ENCODE measurements at regions not wholly inside any gene's neighbourhood (a gene's known extent, or its start where the extent isn't known, plus 50 kb on each side); places are given as distances from the start of the nearest gene placed in this dataset.

DNA sequence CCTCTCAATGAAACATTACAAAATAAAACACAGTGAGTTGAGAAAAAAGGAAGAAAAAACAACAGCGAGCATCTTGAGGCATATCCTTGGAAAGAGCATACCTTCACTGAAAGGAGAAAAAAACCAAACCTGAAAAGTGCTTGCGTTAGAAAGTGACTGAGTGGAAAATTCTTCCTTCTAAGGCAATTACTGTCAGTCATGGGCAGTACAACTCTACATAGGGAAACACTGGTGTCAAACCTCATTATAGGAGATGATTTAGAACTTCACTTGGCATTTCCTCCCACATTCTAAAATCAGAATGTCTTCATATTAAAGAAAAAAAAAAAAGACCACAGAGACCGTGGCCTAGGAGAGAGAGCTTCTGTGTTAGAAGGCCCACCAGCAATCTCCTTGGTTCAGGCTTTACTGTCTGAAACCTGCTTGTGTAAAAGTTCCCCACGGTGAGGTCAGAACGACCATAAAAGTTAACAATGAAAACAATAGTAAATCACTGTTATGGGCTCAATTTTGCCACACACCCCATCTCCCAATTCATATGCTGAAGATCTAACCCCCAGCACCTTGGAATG, 91.1 kb upstream of the CRY1 start:
- no peak overlapping the region for H3K27ac ChIP-seq (ENCODE audit: low read depth)
- H3K27me3 ChIP-seq (ENCODE audit: insufficient read depth): no peaks in the 10 kb centered on the region
- no peaks in the 10 kb centered on the region for H4K20me1 ChIP-seq (replicated peaks; ENCODE audit: insufficient read depth)
- TF ChIP-seq POLR2AphosphoS5 (IDR thresholded peaks at IDR 0.05; ENCODE audit: low read depth): no peak
- no peak for TF ChIP-seq STAT1 (IDR thresholded peaks at IDR 0.05; ENCODE audit: unreplicated experiment)
- TF ChIP-seq CREB1 (CRISPR knock-in tag; IDR thresholded peaks at IDR 0.05; ENCODE audit: low read depth): no peak
- TF ChIP-seq JUNB (IDR thresholded peaks at IDR 0.05; ENCODE audit: unreplicated experiment): no peak
- TF ChIP-seq, protein P1, sequence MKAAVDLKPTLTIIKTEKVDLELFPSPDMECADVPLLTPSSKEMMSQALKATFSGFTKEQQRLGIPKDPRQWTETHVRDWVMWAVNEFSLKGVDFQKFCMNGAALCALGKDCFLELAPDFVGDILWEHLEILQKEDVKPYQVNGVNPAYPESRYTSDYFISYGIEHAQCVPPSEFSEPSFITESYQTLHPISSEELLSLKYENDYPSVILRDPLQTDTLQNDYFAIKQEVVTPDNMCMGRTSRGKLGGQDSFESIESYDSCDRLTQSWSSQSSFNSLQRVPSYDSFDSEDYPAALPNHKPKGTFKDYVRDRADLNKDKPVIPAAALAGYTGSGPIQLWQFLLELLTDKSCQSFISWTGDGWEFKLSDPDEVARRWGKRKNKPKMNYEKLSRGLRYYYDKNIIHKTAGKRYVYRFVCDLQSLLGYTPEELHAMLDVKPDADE (IDR thresholded peaks at IDR 0.05): no peak
- TF ChIP-seq, protein P2, sequence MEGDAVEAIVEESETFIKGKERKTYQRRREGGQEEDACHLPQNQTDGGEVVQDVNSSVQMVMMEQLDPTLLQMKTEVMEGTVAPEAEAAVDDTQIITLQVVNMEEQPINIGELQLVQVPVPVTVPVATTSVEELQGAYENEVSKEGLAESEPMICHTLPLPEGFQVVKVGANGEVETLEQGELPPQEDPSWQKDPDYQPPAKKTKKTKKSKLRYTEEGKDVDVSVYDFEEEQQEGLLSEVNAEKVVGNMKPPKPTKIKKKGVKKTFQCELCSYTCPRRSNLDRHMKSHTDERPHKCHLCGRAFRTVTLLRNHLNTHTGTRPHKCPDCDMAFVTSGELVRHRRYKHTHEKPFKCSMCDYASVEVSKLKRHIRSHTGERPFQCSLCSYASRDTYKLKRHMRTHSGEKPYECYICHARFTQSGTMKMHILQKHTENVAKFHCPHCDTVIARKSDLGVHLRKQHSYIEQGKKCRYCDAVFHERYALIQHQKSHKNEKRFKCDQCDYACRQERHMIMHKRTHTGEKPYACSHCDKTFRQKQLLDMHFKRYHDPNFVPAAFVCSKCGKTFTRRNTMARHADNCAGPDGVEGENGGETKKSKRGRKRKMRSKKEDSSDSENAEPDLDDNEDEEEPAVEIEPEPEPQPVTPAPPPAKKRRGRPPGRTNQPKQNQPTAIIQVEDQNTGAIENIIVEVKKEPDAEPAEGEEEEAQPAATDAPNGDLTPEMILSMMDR (conservative IDR thresholded peaks at IDR 0.05; ENCODE audit: low read depth in 2 of 2): no peak
- TF ChIP-seq EZH2 (IDR thresholded peaks at IDR 0.05; ENCODE audit: low read depth, unreplicated experiment): no peak
- TF ChIP-seq EZH2phosphoT487 (IDR thresholded peaks at IDR 0.05; ENCODE audit: unreplicated experiment): no peak
- TF ChIP-seq, protein P3, sequence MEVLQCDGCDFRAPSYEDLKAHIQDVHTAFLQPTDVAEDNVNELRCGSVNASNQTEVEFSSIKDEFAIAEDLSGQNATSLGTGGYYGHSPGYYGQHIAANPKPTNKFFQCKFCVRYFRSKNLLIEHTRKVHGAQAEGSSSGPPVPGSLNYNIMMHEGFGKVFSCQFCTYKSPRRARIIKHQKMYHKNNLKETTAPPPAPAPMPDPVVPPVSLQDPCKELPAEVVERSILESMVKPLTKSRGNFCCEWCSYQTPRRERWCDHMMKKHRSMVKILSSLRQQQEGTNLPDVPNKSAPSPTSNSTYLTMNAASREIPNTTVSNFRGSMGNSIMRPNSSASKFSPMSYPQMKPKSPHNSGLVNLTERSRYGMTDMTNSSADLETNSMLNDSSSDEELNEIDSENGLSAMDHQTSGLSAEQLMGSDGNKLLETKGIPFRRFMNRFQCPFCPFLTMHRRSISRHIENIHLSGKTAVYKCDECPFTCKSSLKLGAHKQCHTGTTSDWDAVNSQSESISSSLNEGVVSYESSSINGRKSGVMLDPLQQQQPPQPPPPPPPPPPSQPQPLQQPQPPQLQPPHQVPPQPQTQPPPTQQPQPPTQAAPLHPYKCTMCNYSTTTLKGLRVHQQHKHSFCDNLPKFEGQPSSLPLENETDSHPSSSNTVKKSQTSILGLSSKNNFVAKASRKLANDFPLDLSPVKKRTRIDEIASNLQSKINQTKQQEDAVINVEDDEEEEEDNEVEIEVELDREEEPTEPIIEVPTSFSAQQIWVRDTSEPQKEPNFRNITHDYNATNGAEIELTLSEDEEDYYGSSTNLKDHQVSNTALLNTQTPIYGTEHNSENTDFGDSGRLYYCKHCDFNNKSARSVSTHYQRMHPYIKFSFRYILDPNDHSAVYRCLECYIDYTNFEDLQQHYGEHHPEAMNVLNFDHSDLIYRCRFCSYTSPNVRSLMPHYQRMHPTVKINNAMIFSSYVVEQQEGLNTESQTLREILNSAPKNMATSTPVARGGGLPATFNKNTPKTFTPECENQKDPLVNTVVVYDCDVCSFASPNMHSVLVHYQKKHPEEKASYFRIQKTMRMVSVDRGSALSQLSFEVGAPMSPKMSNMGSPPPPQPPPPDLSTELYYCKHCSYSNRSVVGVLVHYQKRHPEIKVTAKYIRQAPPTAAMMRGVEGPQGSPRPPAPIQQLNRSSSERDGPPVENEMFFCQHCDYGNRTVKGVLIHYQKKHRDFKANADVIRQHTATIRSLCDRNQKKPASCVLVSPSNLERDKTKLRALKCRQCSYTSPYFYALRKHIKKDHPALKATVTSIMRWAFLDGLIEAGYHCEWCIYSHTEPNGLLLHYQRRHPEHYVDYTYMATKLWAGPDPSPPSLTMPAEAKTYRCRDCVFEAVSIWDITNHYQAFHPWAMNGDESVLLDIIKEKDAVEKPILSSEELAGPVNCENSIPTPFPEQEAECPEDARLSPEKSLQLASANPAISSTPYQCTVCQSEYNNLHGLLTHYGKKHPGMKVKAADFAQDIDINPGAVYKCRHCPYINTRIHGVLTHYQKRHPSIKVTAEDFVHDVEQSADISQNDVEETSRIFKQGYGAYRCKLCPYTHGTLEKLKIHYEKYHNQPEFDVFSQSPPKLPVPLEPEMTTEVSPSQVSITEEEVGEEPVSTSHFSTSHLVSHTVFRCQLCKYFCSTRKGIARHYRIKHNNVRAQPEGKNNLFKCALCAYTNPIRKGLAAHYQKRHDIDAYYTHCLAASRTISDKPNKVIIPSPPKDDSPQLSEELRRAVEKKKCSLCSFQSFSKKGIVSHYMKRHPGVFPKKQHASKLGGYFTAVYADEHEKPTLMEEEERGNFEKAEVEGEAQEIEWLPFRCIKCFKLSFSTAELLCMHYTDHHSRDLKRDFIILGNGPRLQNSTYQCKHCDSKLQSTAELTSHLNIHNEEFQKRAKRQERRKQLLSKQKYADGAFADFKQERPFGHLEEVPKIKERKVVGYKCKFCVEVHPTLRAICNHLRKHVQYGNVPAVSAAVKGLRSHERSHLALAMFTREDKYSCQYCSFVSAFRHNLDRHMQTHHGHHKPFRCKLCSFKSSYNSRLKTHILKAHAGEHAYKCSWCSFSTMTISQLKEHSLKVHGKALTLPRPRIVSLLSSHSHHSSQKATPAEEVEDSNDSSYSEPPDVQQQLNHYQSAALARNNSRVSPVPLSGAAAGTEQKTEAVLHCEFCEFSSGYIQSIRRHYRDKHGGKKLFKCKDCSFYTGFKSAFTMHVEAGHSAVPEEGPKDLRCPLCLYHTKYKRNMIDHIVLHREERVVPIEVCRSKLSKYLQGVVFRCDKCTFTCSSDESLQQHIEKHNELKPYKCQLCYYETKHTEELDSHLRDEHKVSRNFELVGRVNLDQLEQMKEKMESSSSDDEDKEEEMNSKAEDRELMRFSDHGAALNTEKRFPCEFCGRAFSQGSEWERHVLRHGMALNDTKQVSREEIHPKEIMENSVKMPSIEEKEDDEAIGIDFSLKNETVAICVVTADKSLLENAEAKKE (CRISPR knock-in tag; IDR thresholded peaks at IDR 0.05): no peak
- TF ChIP-seq ZNF331 (CRISPR knock-in tag; IDR thresholded peaks at IDR 0.05; ENCODE audit: low read depth): no peak
- TF ChIP-seq NANOG (IDR thresholded peaks at IDR 0.05; ENCODE audit: borderline replicate concordance): no peak
- TF ChIP-seq, protein P4, sequence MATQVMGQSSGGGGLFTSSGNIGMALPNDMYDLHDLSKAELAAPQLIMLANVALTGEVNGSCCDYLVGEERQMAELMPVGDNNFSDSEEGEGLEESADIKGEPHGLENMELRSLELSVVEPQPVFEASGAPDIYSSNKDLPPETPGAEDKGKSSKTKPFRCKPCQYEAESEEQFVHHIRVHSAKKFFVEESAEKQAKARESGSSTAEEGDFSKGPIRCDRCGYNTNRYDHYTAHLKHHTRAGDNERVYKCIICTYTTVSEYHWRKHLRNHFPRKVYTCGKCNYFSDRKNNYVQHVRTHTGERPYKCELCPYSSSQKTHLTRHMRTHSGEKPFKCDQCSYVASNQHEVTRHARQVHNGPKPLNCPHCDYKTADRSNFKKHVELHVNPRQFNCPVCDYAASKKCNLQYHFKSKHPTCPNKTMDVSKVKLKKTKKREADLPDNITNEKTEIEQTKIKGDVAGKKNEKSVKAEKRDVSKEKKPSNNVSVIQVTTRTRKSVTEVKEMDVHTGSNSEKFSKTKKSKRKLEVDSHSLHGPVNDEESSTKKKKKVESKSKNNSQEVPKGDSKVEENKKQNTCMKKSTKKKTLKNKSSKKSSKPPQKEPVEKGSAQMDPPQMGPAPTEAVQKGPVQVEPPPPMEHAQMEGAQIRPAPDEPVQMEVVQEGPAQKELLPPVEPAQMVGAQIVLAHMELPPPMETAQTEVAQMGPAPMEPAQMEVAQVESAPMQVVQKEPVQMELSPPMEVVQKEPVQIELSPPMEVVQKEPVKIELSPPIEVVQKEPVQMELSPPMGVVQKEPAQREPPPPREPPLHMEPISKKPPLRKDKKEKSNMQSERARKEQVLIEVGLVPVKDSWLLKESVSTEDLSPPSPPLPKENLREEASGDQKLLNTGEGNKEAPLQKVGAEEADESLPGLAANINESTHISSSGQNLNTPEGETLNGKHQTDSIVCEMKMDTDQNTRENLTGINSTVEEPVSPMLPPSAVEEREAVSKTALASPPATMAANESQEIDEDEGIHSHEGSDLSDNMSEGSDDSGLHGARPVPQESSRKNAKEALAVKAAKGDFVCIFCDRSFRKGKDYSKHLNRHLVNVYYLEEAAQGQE (IDR thresholded peaks at IDR 0.05; ENCODE audit: unreplicated experiment): no peak
- Mint-ChIP-seq H3K36me3 (ENCODE audit: low read depth) (no peaks in the 10 kb centered on the region; the same call in 2 of the 3 replicates), H3K9me3 (0 out of 3 replicates have a peak, but pooled peaks cover 3% of the 10 kb centered on the region), H3K27ac (no peak overlapping the region), H3K4me1 (no peaks in the 10 kb centered on the region), H3K4me3 (no peak overlapping the region), H3K27me3 (ENCODE audit: insufficient read depth, low read depth, poor library complexity) (no peaks in the 10 kb centered on the region)
- H3K36me3 ChIP-seq (ENCODE audit: insufficient read depth): no peaks in the 10 kb centered on the region
- H3K4me1 ChIP-seq (ENCODE audit: insufficient read depth): no peaks in the 10 kb centered on the region
- no peak for DNase-seq (ENCODE audit: low spot score)
- H3K4me3 ChIP-seq: no peak overlapping the region
- H3F3A ChIP-seq (replicated peaks; ENCODE audit: low read depth): no peaks in the 10 kb centered on the region
- H3K4me2 ChIP-seq: no peak overlapping the region
- no peaks in the 10 kb centered on the region for H3K79me2 ChIP-seq (replicated peaks; ENCODE audit: insufficient read depth)
- no peaks in the 10 kb centered on the region for H3K9me2 ChIP-seq (ENCODE audit: insufficient read depth)
- ATAC-seq: no peak
- no peak overlapping the region for H2AFZ ChIP-seq

Measured in GM23338 (cell line).